ENCODE measurements at regions not wholly inside any gene's neighbourhood (a gene's known extent, or its start where the extent isn't known, plus 50 kb on each side); places are given as distances from the start of the nearest gene placed in this dataset.

- no peak for DNase-seq (ENCODE audit: low read depth)
Observed at GRCh38 chr5:23084815-23085214, 231.7 kb upstream of the CDH12 start.

GRCh38 chr5:23072179-23072578 is 219.0 kb upstream of the CDH12 start:
- DNase-seq (ENCODE audit: low read depth) = no peak

GRCh38 chr5:23071682-23072081 is 218.5 kb upstream of the CDH12 start:
- no peak for DNase-seq (ENCODE audit: low read depth)

- DNase-seq (ENCODE audit: low read depth) = no peak
Observed at GRCh38 chr5:23064710-23065109, 211.6 kb upstream of the CDH12 start.

- DNase-seq (ENCODE audit: low read depth) = no peak
Observed at GRCh38 chr5:23053846-23054245, 200.7 kb upstream of the CDH12 start.

GRCh38 chr5:23042226-23042625 is 189.1 kb upstream of the CDH12 start:
- no peak for DNase-seq (ENCODE audit: low read depth)

- no peak for DNase-seq (ENCODE audit: low read depth)
Observed at GRCh38 chr5:23035555-23036090, 182.5 kb upstream of the CDH12 start.

GRCh38 chr5:23033864-23034263 is 180.7 kb upstream of the CDH12 start:
- DNase-seq (ENCODE audit: low read depth) = no peak

- DNase-seq (ENCODE audit: low read depth) = no peak
Observed at GRCh38 chr5:23029290-23029689, 176.1 kb upstream of the CDH12 start.

- DNase-seq (ENCODE audit: low read depth) = no peak
Observed at GRCh38 chr5:23028445-23029021, 175.4 kb upstream of the CDH12 start.

- no peak for DNase-seq (ENCODE audit: low read depth)
Observed at GRCh38 chr5:23027830-23028229, 174.7 kb upstream of the CDH12 start.

GRCh38 chr5:23027331-23027730 is 174.2 kb upstream of the CDH12 start:
- no peak for DNase-seq (ENCODE audit: low read depth)

- DNase-seq (ENCODE audit: low read depth) = no peak
Observed at GRCh38 chr5:23026252-23027170, 173.4 kb upstream of the CDH12 start.

GRCh38 chr5:23025629-23026233 is 172.6 kb upstream of the CDH12 start:
- no peak for DNase-seq (ENCODE audit: low read depth)

- DNase-seq (ENCODE audit: low read depth) = no peak
Observed at GRCh38 chr5:23024470-23024869, 171.3 kb upstream of the CDH12 start.

GRCh38 chr5:23014825-23015224 is 161.7 kb upstream of the CDH12 start:
- DNase-seq (ENCODE audit: low read depth) = no peak

GRCh38 chr5:23014266-23014665 is 161.1 kb upstream of the CDH12 start:
- no peak for DNase-seq (ENCODE audit: low read depth)

GRCh38 chr5:23013395-23013998 is 160.4 kb upstream of the CDH12 start:
- no peak for DNase-seq (ENCODE audit: low read depth)

- DNase-seq (ENCODE audit: low read depth) = no peak
Observed at GRCh38 chr5:23012842-23013241, 159.7 kb upstream of the CDH12 start.

- no peak for DNase-seq (ENCODE audit: low read depth)
Observed at GRCh38 chr5:23007762-23008161, 154.6 kb upstream of the CDH12 start.

- DNase-seq (ENCODE audit: low read depth) = no peak
Observed at GRCh38 chr5:23007236-23007635, 154.1 kb upstream of the CDH12 start.

GRCh38 chr5:23001120-23001519 is 148.0 kb upstream of the CDH12 start:
- no peak for DNase-seq (ENCODE audit: low read depth)

All from forelimb muscle (tissue), 1 donor.